GM12878 (cell line): ENCODE measurements at regions not wholly inside any gene's neighbourhood (a gene's known extent, or its start where the extent isn't known, plus 50 kb on each side); places are given as distances from the start of the nearest gene placed in this dataset.

Experiments
- CHD2 ChIP-seq: IDR thresholded peaks from 2 replicates; pipeline ENCODE4 v1.6.1; 2011; ENCODE audit warnings: low read depth, low read length, improper control_type of control experiment, borderline replicate concordance
- CREM ChIP-seq: IDR thresholded peaks from 2 replicates; pipeline ENCODE4 v1.6.1; 2014; ENCODE audit warnings: antibody characterized with exemption, low read depth
- SMARCA5 ChIP-seq: fragments of 450-650 bp; IDR thresholded peaks from 2 replicates; pipeline ENCODE4 v1.6.1; 2017; ENCODE audit warnings: mild to moderate bottlenecking
- STAT1 ChIP-seq: fragments of 450-650 bp; conservative IDR thresholded peaks from 2 replicates; pipeline ENCODE4 v1.6.1; 2014; ENCODE audit warnings: antibody characterized with exemption, mild to moderate bottlenecking
- TF ChIP-seq, protein P1 (sequence below): fragments of 450-650 bp; formaldehyde crosslinking; IDR thresholded peaks from 2 replicates; pipeline ENCODE4 v1.4.0; 2020; ENCODE audit warnings: mild to moderate bottlenecking, moderate library complexity
- TF ChIP-seq, protein P2 (sequence below): IDR thresholded peaks from 2 replicates; pipeline ENCODE4 v1.6.1; 2012; ENCODE audit warnings: low read depth, low read length, improper control_type of control experiment

DNA sequence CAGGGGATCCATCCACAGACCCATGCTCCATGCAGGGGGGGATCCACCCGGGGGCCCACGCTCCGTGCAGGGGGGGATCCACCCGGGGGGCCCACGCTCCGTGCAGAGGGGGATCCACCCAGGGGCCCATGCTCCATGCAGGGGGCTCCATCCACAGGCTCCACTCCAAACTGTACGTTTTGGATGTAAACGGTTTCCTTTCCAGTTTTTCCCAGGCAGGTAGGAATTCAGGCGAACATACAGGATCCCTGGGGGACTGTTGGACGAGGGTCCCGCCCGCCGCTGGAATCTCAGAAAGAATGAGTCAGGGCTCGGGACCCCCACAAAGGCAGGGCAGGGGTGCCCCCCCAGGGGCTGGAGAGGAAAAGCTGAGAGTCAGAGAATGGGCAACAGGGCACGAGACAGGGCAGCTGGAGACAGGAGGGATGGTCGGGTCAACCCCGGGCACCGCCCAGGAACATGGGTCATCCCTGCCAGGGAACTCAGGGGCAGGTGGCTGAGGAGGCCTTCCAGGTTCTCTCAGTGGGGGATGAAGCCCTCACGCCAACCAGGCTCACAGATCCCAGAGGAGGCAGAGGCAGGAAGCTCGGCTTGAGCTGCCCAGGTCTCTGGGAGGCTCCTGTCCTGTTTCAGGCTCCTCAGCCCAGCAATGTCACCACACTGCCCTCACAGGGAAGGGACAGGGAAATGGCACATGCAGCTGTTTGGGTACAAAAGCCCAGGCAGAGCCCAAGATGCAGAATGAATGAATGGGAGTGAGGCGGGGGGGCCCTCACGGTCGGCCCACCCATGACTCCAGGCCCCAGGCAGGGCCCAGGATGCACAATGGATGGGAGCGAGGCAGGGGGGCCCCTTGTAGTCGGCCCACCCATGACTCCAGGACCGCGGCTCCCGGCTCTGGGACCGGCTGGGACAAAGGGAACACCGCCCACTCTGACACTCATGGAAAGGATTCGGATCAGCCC is 200.2 kb downstream of the BRD1 start (continued):
- TF ChIP-seq, protein P1, sequence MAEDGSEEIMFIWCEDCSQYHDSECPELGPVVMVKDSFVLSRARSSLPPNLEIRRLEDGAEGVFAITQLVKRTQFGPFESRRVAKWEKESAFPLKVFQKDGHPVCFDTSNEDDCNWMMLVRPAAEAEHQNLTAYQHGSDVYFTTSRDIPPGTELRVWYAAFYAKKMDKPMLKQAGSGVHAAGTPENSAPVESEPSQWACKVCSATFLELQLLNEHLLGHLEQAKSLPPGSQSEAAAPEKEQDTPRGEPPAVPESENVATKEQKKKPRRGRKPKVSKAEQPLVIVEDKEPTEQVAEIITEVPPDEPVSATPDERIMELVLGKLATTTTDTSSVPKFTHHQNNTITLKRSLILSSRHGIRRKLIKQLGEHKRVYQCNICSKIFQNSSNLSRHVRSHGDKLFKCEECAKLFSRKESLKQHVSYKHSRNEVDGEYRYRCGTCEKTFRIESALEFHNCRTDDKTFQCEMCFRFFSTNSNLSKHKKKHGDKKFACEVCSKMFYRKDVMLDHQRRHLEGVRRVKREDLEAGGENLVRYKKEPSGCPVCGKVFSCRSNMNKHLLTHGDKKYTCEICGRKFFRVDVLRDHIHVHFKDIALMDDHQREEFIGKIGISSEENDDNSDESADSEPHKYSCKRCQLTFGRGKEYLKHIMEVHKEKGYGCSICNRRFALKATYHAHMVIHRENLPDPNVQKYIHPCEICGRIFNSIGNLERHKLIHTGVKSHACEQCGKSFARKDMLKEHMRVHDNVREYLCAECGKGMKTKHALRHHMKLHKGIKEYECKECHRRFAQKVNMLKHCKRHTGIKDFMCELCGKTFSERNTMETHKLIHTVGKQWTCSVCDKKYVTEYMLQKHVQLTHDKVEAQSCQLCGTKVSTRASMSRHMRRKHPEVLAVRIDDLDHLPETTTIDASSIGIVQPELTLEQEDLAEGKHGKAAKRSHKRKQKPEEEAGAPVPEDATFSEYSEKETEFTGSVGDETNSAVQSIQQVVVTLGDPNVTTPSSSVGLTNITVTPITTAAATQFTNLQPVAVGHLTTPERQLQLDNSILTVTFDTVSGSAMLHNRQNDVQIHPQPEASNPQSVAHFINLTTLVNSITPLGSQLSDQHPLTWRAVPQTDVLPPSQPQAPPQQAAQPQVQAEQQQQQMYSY (CRISPR knock-in tag) = no peak
- TF ChIP-seq STAT1 = no peak
- TF ChIP-seq CREM = no peak
- no peak for TF ChIP-seq CHD2
- no peak for TF ChIP-seq SMARCA5
- TF ChIP-seq, protein P2, sequence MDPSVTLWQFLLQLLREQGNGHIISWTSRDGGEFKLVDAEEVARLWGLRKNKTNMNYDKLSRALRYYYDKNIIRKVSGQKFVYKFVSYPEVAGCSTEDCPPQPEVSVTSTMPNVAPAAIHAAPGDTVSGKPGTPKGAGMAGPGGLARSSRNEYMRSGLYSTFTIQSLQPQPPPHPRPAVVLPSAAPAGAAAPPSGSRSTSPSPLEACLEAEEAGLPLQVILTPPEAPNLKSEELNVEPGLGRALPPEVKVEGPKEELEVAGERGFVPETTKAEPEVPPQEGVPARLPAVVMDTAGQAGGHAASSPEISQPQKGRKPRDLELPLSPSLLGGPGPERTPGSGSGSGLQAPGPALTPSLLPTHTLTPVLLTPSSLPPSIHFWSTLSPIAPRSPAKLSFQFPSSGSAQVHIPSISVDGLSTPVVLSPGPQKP = no peak
